ENCODE measurements at regions not wholly inside any gene's neighbourhood (a gene's known extent, or its start where the extent isn't known, plus 50 kb on each side); places are given as distances from the start of the nearest gene placed in this dataset.

- TF ChIP-seq CHD7 (IDR thresholded peaks at IDR 0.05; ENCODE audit: insufficient replicate concordance, low read length) (no peak), MAFK (IDR thresholded peaks at IDR 0.05; ENCODE audit: low read depth, low read length) (no peak), RNF2 (IDR thresholded peaks at IDR 0.05; ENCODE audit: borderline replicate concordance, low read depth, low read length, missing control alignments, poor library complexity, severe bottlenecking) (no peak), TEAD4 (IDR thresholded peaks at IDR 0.05; ENCODE audit: low read depth, low read length) (no peak), KDM1A (IDR thresholded peaks at IDR 0.05; ENCODE audit: borderline replicate concordance, low read length) (no peak), SP4 (IDR thresholded peaks at IDR 0.05; ENCODE audit: low read length) (no peak)
Measured at GRCh38 chr2:188023035-188023434, 268.6 kb upstream of the GULP1 start (continued).

Data from H1 (cell line).